Testis (tissue), 2 donors: ENCODE measurements at regions not wholly inside any gene's neighbourhood (a gene's known extent, or its start where the extent isn't known, plus 50 kb on each side); places are given as distances from the start of the nearest gene placed in this dataset.

Experiments used
- CTCF ChIP-seq, 3 experiments: fragments of 450-650 bp in 2 of 3; fragments of 200-600 bp in 1 of 3; sonication (generic) in 1 of 3; IDR thresholded peaks; one replicate each; pipeline ENCODE4 v1.5.1; 2016 to 2019; ENCODE audit warnings: antibody characterized with exemption in 3 of 3, mild to moderate bottlenecking in 2 of 3, moderate library complexity in 1 of 3
- POLR2A ChIP-seq: fragments of 450-650 bp; IDR thresholded peaks from one replicate; pipeline ENCODE4 v1.6.1; 2017; ENCODE audit warnings: antibody characterized with exemption, mild to moderate bottlenecking, moderate library complexity

DNA sequence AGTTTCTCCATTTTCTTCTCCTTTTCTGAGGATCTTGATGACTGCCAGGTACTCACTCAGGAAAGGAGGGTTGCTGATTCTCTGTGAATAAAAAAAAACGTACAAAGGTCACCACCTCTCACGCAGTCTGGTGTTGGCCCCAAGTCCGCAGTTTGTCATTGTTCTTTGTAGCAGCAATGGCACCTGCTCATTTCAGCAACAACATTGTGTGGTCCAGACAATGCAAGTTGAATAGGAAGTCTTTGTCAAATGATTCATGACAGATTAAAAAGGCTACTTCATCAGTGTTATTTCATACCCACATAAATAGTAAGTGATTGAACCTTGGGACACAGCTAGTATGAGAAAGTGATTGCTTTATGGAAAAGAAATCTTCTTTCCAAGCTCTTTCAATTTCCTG lies 653.5 kb upstream of the MGMT start:
- TF ChIP-seq CTCF (IDR thresholded peaks at IDR 0.05): no peak
- no peak for TF ChIP-seq POLR2A
